Urothelium cell line (cell line): ENCODE measurements at regions not wholly inside any gene's neighbourhood (a gene's known extent, or its start where the extent isn't known, plus 50 kb on each side); places are given as distances from the start of the nearest gene placed in this dataset.
"Not testable (repeated sequence)": the region's sequence is repeated elsewhere in the genome, so short reads cannot be mapped to it uniquely, and the experiment has no call there.

Source experiments
- DNase-seq: peaks from one replicate; pipeline ENCODE4 v3.0.0; 2011; ENCODE audit warnings: low spot score, mixed read lengths
- FAIRE-seq: peaks from 2 replicates; lab custom pipeline; 2011; peaks lifted over from hg19 to GRCh38; lab: Jason Lieb, UNC

- DNase-seq = no peak
- FAIRE-seq = no peak
These were observed 902.5 kb downstream of the FAM133A start for GRCh38 chrX:94576367-94577004.

- DNase-seq = no peak
- FAIRE-seq = no peak
These were observed 926.1 kb downstream of the FAM133A start for GRCh38 chrX:94600077-94600476.

- FAIRE-seq = no peak
These were observed 938.1 kb downstream of the FAM133A start for GRCh38 chrX:94612140-94612539.

GRCh38 chrX:94633237-94633636 lies 959.2 kb downstream of the FAM133A start:
- FAIRE-seq (no peak), DNase-seq (no peak)

More at GRCh38 chrX:94612140-94612539, 938.1 kb downstream of the FAM133A start:
- DNase-seq = no peak

GRCh38 chrX:94635003-94635402 lies 961.0 kb downstream of the FAM133A start:
- no peak for FAIRE-seq
- DNase-seq = no peak

GRCh38 chrX:94645726-94646125 lies 971.7 kb downstream of the FAM133A start:
- no peak for FAIRE-seq

GRCh38 chrX:94655180-94655579 lies 981.2 kb downstream of the FAM133A start:
- DNase-seq = no peak
- no peak for FAIRE-seq

More at GRCh38 chrX:94645726-94646125, 971.7 kb downstream of the FAM133A start:
- DNase-seq = no peak

- FAIRE-seq (no peak), DNase-seq (no peak)
These were observed 988.7 kb downstream of the FAM133A start for GRCh38 chrX:94662689-94663088.

- no peak for FAIRE-seq
These were observed 1002.3 kb downstream of the FAM133A start for GRCh38 chrX:94676285-94676684.

GRCh38 chrX:94686071-94686470 lies 1012.1 kb downstream of the FAM133A start:
- DNase-seq (no peak), FAIRE-seq (no peak)

More at GRCh38 chrX:94676285-94676684, 1002.3 kb downstream of the FAM133A start:
- DNase-seq = no peak

- DNase-seq (no peak), FAIRE-seq (no peak)
These were observed 1021.9 kb downstream of the FAM133A start for GRCh38 chrX:94695910-94696309.

- not testable (repeated sequence) for FAIRE-seq, DNase-seq
These were observed 1030.6 kb downstream of the FAM133A start for GRCh38 chrX:94704348-94705256.

GRCh38 chrX:94721386-94721785 lies 1047.4 kb downstream of the FAM133A start:
- no peak for DNase-seq
- no peak for FAIRE-seq

- DNase-seq (no peak), FAIRE-seq (no peak)
These were observed 1048.6 kb downstream of the FAM133A start for GRCh38 chrX:94722578-94722977.

GRCh38 chrX:94742772-94743171 lies 1068.8 kb downstream of the FAM133A start:
- no peak for DNase-seq
- no peak for FAIRE-seq

GRCh38 chrX:94743478-94743877 lies 1069.5 kb downstream of the FAM133A start:
- DNase-seq = no peak
- FAIRE-seq = no peak

- no peak for FAIRE-seq
- no peak for DNase-seq
These were observed 1070.8 kb downstream of the FAM133A start for GRCh38 chrX:94744786-94745185.

- no peak for DNase-seq
These were observed 1077.6 kb downstream of the FAM133A start for GRCh38 chrX:94751611-94752010.

GRCh38 chrX:94752434-94753169 lies 1078.6 kb downstream of the FAM133A start:
- DNase-seq (no peak), FAIRE-seq (no peak)

More at GRCh38 chrX:94751611-94752010, 1077.6 kb downstream of the FAM133A start:
- FAIRE-seq = no peak

GRCh38 chrX:94758130-94758529 lies 1084.1 kb downstream of the FAM133A start:
- no peak for FAIRE-seq
- no peak for DNase-seq

GRCh38 chrX:94775640-94776039 lies 1101.6 kb downstream of the FAM133A start:
- no peak for DNase-seq
- FAIRE-seq = no peak
